CD4-positive, alpha-beta T cell treated with Interleukin-1 beta for 1 hour (primary cell): ENCODE measurements at regions not wholly inside any gene's neighbourhood (a gene's known extent, or its start where the extent isn't known, plus 50 kb on each side); places are given as distances from the start of the nearest gene placed in this dataset.
"Not testable (repeated sequence)": the region's sequence is repeated elsewhere in the genome, so short reads cannot be mapped to it uniquely, and the experiment has no call there.

Experiments
- DNase-seq, 2 donors: peaks; one replicate each; pipeline ENCODE4 v3.0.0-alpha.2; 2020 to 2022

DNA sequence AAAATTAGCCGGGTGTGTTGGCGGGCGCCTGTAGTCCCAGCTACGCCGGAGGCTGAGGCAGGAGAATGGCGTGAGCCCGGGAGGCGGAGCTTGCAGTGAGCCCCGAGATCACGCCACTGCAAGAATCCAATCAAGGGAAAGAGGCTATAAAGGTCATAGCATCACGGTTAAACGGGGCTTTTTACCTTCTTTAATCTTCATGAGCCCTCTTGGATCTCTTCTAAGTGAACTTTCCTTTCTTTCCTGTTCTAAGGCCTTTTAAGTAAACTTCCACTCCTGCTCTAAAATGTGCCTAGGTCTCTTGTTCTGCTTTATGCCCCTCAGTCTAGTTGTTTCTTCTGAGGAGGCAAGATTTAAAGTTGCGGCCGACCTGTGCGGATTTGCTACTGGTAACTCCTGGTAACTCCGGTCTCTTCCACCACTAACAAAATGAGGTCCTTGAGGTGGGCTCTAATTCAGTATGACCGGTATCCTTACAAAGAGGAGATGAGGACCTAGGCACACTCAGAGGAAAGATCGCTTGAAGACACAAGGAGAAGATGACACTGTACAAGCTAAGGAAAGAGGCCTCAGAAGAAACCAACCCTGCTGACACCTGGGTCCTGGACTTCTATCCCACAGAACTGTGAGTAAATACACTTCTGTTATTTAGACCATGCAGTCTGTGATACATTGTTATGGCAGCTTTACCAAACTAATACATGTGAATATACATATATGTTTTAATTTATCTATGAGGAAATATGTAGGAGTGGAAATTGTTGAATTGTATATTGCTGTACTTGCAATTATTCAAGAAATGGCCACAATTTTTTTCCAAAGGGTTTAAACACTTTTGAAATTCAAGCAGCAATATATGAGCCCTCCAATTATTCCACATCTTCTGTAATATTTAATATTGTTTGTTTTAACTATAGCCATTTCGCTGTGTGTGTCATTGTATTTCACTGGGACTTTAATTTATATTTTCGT is 331.5 kb upstream of the CNTNAP2 start:
- DNase-seq, result no peak

DNA sequence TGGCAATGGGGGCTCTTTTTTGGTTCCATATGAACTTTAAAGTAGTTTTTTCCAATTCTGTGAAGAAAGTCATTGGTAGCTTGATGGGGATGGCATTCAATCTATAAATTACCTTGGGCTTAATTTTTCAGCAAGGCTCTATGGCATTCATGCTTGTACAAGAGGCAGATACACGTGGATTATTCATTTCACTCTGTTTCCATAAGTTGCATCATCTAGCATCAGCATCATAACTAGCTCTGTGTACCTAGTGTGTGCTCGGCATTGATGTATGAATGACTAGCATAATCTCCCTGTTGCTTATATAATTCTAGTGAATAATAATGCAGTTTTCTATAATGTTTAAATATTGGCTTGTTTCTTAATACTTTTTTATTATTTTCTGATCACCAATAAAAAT is 335.2 kb upstream of the CNTNAP2 start:
- DNase-seq, result not testable (repeated sequence)

DNA sequence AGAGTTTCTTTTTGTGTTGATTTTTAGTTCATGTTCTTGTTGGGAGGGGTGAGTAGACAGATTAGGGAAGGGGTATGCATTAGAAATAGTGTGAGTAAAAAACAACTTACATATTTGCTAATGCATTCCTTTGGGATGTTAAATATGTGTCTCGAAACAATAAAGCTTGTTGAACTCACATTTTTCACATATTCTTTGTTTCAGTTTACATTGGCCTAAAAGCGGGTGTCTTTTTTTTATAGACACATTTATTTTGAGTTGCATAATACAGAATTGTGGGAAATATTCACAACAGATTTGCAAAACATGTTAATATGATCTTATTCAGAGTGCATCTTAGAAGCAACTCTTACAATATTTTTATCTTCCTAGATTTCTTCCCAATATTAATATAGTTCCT is 337.5 kb upstream of the CNTNAP2 start:
- DNase-seq, result no peak

DNA sequence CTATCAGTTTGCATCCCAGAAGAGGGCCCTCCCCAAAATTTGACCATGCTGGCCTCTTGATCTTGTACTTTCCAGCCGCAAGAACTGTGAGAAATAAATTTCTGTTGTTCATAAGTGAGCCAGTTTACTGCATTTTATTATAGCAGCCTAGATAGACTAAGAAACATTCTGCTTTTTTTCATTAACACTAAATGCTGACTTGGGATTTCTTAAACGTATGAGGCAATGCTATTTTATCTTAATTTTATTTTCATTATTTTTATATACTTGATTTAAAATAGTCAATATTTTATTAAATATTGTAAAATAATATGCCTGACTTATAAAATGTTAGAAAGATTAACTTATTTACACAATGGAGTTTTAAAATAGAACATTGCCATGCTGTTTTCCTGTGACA is 341.8 kb upstream of the CNTNAP2 start:
- no peak for DNase-seq

DNA sequence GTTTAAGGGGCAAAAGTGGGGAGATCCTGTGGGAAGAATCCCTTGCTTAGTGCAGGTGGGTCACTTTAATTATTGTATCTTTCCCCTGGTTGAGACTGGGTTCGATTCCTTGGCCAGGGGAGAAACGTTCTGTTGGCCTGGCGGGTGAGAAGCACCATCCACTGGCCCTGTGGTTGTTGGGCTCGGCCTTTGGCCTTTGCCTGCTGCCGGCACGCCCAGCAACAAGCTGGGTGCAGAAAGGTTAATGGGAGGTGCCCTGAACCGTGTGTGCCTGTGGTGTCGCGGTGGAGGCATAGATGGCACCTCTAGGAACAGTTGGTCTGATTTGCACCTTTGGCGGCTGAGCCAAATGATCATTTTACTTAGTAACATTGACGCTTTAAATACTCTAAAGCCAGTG is 363.6 kb upstream of the CNTNAP2 start:
- DNase-seq, result no peak

DNA sequence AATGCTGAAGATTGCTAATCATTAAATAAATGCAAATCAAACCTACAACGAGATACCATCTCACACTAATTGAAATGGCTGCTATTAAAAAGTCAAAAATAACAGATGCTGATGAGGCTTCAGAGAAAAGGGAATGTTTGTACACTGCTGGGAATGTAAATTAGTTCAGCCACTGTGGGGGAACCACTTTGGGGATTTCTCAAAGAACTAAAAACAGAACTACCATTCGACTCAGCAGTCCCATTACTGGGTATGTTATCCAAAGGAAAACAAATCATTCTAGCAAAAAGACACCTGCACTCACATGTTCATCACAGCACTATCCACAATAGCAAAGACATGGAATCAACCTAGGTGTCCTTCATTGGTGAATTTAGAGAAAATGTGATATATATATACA is 379.0 kb upstream of the CNTNAP2 start:
- no peak for DNase-seq

DNA sequence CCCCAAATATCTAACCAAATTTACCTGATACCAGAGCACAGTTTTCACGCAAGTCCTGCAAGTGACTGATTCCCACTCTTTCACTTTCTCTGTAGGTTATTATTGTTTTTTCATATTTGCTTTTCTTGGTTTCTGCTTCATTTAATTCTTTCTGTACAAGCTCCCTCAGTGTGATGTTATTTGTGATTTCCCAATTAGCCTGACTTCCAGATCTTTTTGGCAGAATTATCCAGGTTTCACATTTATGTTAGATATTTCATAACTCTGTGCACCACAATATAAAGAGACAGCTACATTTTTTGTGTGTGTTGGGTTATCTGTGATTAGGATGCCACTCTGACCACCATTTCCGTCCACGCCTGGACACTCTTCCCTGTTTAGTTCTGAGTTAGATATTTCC is 381.5 kb upstream of the CNTNAP2 start:
- no peak for DNase-seq

DNA sequence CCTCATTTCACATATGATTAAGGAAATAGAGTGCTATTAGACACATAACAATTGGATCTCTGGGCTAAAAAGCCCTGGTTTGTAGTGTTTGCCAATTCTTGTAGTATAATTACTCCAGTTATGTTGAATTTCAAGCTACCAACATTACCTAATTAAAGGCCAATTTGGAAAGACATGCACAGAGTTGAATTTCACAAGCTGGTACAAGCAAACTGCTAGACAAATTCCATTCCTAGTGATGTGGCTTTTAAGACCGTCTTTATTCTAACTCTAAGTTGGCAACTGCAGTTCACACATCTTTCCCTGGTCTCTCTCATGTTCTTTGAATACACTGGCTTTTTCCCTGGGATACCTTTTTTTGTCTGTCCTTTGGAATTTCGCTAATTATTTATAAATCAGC is 384.1 kb upstream of the CNTNAP2 start:
- DNase-seq, result no peak

DNA sequence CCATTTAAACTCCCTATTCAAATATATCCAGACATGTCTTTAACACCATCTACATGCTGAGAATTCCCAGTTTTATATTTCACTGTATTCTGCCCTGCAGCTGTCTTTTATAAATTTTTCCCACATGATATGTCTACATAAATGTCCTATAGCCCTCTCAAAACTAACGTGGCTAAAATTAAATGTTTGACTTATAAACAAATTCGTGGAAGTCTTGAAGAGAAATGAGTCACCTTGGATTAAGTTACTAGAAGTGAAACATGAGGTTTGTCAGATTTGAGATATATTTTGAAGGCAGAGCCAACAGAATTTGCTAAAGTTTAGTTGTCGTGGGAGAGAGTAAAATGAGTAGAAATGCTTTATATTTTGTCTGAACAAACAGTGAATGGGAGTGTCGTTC is 386.9 kb upstream of the CNTNAP2 start:
- no peak for DNase-seq

DNA sequence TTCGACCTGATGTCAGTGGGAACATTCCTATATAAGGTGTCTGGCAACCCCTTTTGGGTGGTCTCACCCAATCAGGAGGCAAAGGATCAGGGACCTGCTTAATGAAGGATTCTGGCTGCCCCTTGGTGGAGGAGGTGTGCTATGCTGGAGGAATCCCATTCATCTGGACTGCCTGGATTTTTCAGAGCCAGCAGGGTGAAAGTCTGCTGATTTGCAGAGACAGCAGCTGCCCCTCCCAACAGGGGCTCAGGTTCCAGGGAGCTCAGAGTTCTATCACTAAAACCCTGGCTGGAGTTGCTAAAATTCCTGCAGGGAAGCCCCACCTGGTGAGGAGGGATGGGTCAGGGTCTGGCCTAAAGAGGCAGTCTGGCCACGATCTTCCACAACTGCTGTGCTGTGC is 398.5 kb upstream of the CNTNAP2 start:
- DNase-seq, result no peak

DNA sequence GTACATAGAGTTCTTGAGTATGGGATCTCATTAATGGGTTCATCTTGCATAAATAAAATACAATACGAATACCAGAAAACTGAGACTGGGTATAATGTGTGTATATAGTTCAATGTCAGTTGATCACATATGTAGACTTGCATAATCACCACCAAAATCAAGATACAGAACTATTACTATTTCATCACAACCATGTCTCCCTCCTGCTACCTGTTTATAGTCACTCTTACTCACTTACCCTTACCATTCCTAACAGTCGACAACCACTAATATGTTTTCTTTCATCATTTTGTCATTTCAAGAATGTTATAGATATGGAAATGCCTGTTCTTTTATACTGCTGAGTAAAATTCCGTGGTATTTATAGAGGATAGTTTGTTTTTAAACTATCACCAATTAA is 416.1 kb upstream of the CNTNAP2 start:
- no peak for DNase-seq

DNA sequence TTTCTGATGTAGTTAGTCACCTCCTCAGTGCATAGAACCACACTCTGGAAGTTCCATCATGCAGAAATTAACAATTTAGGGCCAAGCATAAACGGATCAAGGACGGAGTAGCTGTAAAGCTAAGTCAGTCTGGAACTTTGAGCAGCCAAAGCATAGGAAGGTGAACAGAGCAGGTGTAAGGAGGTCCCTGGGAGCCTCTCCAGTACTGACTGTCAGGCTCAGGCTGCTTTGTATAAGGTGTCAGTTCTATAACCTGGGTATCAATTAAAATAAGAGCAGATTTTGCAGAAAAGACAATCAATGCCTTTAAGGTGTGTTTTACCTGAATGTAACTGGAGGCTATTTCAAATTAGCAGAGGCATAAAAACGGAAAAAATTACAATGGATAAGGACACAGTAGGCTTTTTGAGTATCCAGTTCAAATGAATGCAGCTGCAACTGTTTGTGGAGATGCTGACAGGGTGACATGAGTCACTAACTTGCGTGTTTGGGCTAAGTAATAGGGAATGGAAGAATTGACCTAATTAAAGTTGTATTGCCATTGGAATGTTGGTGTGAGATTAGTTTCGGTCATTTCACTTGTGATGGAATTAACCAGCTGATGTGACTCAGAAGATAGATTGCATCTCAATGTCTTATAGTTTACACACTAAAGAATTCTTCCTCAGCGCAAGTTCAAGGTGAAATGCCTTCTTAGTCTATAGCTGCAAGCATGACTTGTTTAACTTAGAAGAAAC is 417.9 kb upstream of the CNTNAP2 start:
- no peak for DNase-seq

DNA sequence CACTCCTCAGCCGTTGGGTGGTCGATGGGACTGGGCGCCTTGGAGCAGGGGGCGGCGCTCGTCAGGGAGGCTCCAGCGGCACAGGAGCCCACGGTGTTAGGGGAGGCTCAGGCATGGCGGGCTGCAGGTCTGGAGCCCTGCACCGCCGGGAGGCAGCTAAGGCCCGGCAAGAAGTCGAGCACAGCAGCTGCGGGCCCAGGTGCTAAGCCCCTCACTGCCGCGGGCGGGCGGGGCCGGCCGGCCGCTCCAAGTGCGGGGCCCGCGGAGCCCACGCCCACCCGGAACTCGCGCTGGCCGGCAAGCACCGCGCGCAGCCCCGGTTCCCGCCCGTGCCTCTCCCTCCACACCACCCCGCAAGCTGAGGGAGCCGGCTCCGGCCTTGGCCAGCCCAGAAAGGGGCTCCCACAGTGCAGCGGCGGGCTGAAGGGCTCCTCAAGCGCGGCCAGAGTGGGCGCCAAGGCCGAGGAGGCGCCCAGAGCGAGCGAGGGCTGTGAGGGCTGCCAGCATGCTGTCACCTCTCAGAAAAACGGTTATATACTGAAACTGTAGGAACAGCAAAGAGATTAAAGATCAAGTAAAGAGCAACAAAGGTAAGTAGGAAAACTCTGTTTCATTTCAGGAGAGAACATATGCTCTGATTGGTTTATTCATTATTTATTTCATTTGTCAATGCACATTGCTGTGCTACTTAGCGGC is 419.0 kb upstream of the CNTNAP2 start:
- DNase-seq, result not testable (repeated sequence)

DNA sequence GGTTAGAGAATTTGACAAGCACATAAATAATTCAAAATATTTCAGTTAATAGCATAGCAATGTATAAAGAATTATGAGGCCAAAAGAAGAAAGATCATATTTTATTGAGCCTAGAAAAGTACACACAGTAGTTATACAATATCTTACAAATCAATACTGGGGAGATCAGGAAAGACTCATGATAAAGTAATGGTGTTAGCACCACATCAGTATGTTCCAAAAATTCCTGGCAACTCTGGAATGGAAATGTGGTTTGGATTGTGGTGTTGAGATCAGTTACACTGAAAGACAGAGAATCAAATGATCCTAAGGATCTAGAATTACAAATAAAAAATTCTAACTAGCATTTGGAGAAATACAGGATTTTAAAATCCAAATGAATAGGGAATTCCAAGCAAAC is 420.5 kb upstream of the CNTNAP2 start:
- no peak for DNase-seq

DNA sequence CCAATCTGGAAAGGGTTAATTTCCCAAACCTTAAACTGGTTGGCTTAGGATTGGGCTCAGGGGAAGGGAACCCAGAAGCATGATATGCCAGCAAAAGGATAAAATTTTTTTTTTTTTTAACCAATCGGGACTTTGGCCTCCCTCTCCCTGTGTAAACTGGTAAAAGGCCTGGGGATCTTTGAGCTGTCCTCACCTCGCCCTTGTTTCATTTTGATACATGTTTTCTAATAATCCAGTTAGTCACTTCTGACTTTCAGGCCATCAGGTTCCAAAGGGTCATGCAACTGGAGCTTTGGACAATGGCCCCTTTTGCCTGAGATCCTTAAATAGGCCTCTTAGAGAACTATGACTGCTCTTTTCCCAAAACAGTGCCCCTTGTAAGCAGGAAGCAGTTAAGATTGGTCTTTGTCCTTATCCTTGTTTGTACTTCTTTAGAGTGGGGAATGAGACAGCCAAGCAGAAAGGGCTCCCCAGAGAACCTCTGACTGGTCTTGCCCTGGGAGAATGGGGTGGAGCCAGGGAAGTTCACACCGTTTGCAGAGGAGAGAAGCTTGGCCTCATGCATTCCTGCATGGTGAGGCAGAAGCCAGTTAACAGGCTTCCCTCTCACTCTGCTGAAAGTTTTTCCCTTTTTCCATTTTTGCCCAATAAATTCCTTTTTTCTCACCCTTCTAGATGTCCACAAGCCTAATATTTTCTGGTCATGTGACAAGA is 424.2 kb upstream of the CNTNAP2 start:
- DNase-seq, result no peak

DNA sequence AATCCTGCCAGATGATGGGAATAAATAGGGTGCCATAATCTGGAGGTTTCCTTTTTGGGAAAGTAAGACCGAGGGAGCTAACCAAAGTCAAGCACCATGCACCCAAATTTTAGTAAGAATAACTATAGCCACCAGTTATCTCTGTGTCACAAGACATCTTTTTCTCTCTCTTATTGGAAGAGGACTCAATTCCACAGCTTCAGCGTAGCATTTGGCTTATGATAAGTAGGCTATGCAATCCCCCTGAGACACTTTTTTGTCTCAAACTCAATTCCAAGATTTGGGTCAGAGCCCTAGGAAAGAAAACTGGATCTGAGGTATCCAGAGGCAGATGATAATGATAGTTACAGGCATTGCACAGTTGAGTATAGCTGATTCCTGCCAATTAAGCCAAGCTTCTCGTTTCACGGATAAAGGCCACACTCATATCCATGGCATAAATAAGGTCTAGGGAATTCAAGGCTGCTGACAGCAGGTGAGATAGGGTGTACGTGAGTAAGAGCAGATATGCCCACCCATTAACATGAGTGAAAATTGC is 425.2 kb upstream of the CNTNAP2 start:
- DNase-seq, result no peak

DNA sequence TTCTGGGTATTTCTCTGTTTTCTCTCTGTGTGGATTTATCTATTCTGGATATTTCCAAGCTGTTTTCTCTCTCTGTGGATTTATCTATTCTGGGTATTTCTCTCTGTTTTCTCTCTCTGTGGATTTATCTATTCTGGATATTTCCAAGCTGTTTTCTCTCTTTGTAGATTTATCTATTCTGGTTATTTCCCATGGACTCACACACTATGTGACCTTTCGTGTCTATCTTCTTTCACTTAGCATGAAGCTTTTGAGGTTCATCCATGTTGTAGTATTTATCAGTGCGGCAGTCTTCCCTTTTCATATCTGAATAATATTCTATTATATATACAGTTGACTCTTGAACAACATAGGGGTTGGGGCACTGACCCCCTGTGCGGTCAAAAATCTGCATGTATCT is 435.0 kb upstream of the CNTNAP2 start:
- no peak for DNase-seq

DNA sequence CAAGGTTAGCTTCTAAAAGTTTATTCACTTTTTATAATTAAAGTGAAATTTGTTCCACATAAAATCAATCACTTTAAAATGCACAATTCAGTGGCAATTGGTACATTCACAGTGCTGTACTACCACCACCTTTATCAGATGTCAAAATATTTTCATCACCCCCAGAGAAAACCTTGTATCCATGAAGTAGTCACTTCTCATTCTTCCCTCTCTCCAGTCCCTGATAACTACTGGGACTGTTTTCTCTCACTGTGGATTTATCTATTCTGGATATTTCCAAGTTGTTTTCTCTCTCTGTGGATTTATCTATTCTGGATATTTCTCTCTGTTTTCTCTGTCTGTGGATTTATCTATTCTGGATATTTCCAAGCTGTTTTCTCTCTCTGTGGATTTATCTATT is 435.4 kb upstream of the CNTNAP2 start:
- no peak for DNase-seq

DNA sequence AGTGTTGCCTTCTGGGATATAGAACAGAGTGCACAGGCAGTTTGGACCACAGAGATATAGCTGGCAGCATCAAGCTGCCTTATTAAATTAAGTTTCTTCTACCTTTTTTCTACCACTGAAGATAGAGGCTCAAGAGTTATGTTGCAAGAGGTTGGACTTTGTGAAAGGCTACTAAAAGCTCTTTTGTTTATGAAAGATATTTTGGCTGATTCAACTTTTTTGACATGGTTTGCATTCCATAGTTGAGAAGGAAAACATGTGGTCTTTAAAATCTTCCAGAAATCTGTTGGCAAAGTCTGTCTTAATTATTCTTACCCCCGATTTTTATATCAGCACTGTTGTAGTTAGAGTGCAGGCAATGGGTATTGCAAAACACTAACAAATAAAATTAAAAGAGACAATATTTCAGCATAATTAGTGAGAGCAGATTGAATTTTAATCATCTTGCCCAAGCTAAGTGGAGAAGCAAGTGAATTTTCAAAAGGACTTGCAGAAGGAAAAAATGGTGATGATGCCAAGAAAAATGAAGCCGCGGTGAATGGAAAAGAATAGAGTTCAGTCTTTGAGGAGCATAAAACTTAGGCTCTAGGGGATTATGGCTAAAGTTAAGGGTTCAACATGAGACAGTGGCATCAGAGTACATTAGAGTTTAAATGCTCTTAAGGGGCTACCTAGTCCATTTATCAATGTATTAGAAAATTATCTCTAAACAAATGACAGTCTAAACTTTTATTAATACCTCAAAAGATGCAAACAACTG is 450.9 kb upstream of the CNTNAP2 start:
- no peak for DNase-seq

DNA sequence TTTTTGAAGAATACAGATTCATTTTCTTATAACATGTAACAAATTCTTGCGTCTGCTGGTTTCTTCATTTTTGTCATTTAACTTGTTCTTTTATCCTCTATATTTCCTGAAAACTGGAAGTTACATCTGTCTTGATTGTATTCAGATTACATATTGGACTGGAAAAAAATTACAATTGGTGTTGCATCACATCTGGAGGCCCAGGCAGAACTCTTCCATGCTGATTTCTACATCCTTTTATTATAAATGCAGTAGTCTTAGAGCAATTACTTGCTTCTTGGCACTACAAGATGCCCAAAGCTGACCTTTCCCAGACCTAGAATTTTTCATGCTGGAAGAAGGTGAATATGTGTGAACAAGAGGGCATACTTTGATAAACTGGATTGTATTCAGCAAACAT is 460.9 kb upstream of the CNTNAP2 start:
- DNase-seq, result no peak

DNA sequence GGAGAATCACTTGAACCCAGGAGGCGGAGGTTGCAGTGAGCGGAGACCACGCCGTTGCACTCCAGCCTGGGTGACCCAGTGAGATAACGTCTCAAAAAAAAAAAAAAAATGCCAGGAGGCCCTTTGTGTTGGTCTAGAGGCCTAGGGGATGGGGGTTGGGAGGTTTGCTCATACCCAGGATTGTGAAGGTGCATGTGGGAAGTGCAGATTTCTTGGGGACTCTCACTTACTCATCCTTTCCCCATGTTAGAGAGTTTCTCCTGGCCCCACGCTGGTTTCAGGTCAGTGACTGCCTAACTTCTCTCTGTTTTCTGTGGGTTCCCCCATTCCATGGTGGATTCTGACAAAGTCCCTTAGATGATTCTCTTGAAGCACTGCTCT is 471.5 kb upstream of the CNTNAP2 start:
- no peak for DNase-seq
